ENCODE measurements at regions not wholly inside any gene's neighbourhood (a gene's known extent, or its start where the extent isn't known, plus 50 kb on each side); places are given as distances from the start of the nearest gene placed in this dataset.
A peak's percentile ranks its signal among the peaks of the same experiment; 100 is the strongest.

DNA sequence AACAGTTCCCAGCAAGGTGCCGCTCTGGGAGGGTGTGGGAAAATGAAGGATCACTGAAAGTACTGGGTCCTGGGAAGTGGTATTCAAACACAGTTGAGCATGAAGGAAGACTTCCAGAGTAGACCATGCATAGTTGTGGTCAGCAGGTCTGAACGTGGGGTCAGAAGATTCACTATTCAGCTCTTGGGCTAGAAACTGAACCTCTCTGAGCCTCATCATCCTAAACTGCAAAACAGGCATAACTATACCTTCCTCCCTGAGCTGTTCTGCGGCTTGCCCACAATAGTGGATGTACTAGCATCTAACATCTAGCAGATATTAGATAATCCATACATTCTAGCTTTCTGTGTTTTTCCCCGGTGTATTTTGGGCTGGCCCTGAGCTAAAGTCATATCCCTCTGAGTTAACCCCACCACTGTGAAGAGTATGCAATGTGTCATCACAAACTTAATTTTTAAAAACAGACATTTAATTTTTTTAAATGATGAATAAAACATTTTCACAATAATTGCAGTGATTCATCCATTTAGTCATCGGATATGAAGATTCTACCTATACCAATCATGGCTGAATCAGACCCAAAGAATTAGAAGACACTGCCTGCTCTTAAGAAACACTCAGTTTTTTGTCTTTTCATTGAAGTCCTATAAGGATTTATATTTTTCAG is 179.1 kb downstream of the BLID start:
- no peak for DNase-seq

DNA sequence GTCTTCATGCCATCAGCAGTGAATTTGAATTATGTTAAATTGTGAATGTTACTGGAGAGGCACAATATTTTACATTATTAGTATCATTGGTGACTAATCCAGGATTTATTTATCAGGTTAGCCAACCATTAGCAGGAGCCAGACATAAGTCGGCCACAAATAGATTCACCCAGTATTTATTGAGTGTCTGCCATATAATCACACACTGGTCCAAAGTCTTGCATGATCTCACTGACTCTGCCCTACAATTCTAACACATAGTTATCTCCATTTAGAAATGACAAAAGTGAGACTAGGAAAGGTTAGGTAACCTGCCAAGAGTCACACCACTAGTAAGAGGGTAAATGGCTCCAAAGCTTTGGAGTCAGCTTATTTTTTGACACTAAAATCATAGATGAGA is 179.6 kb downstream of the BLID start:
- DNase-seq = no peak

DNA sequence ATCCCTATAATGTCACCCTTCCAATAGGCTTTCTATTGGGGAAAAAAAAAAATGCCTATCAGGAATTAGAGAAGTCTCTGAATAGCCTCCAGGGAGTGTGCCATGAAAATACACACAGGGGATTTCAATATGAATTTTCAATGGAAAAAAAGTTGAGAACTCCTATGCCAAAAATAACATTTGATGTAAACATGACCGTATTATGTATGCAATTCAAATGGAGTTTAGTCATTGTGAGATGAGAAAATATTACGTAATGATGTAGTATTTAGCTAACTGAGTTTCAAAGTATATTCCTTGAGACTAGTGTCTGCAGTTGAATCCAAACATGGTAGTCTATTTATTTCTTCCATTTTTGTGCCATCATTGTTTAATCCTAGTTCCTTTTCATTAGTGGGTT is 182.3 kb downstream of the BLID start:
- DNase-seq = no peak

DNA sequence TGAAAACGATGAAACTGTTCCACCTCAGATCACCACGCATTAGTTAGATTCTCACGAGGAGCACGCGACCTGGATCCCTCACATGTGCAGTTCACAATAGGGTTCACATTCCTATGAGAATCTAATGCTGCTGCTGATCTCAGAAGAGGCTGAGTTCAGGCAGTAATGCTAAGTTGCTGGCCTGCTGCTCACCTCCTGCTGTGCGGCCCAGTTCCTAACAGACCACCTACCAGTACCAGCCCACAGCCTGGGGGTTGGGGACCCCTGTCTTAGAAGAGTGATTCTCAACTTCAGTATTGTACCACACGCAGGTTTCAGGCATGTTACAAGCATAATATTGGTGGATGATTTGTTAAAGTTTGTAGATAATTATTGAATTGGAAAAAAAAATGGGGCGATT is 182.7 kb downstream of the BLID start:
- no peak for DNase-seq

DNA sequence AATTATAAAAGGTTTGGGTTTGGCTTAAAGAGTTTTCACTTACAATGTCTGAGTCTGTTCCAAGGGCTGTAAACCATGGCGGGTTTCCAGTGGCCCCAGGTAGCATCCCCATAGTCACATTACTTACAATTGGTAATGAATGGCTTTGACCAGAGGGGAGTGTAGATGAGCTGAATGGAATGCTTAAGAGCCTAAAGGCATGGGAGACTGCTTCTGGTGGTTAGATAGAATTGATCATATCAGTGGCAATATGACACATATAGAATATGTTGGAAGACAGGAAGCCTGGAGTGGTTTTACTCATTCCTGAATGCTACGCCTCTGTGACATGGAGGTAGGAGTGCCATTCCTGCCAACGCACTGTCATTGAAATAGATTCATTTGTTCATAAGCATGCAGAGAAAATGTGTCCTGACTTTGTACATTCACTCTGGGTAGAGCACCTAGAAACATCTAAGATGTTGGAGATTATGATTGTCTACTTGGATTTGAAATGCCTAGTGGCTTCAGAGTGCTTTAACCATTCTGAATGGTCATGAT is 183.3 kb downstream of the BLID start:
- no peak for DNase-seq

DNA sequence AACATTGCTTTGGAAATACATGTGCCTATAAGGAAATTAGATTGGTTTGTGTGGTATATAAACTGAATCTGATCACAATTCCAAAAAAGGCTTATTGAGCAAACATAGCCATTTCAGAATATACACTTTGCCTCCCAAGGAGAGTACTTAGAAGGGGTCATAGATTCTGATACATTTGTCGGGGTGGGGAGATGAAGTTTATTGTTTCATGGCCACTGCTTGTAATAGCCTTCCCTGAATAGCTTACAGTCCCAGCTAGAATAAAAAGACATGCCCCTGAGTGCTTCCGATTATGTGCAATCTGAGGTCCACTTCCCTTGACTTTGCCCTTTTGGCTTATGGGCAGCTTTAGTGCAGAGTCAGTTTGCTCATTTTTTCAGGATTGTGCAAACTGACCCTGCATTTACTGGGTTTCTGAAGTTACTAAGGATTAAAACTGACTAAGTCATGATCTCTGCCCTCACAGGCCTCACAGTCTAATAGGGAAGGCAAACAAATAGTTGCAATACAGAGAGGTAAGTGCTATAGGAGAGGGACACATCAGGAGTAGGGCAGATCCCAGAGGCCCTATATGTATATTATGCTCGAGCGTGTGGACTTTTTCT is 184.2 kb downstream of the BLID start:
- DNase-seq = no peak

DNA sequence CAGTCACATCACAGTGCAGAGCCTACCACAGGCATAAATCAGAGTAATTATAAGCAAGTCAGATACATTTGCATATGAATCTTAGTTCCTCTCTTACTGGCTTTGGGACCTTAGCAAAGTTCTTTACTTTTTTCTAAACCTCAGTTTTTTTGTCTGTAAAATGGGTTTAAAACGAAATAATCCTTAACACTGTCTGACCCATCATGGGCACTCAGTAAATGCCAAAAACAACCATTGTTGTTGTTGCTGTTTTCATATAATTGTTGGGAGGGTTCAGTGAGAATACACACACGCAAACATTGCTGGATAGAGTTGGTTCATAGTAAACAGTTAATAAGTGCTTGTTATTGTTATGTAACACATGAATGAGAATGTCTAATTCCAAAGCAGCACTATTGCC is 184.9 kb downstream of the BLID start:
- no peak for DNase-seq

DNA sequence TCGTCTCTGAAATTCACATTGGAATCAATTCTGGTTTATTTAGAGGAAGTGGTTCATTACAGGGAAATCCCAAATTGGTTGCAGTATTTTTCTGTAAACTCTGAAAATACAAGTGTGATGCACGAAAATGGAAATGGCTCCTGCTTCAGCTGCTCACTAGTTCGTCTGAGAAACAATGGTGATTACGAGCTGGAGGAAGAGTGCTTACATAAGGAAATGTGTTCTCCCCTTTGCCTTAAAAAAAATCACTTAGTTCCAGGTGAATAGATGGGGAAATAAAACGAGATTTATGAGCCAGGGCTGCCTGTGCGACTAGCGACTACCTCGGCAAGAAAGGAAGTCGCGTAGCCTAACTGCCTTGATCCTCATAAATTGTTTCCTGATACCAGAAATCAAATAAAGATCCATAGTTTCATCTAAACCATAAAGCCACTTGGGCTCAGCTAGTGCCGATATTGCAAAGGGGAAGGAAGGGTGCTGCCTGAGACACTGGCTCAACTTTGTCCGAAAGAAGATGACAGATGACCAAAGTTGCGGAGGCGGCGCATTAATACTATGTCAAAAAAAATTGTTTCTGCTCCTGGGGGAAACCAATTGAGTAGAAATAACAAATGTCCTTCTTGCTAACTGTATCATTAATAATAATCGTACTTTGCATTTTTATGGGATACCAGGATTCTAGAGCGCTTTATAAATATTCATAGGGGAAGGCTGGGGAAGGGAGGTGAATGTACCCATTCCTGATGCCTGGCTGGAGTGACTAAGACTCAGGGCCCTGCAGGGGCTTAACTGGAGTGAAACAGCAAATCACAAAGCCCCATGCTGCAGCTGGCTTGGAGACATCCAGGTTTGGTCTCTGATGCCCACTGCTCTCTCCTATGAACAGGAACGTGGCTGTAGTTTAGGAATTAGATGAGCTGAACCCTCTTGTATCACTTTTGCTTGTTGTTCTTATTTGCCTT is 185.7 kb downstream of the BLID start:
- DNase-seq = no peak

DNA sequence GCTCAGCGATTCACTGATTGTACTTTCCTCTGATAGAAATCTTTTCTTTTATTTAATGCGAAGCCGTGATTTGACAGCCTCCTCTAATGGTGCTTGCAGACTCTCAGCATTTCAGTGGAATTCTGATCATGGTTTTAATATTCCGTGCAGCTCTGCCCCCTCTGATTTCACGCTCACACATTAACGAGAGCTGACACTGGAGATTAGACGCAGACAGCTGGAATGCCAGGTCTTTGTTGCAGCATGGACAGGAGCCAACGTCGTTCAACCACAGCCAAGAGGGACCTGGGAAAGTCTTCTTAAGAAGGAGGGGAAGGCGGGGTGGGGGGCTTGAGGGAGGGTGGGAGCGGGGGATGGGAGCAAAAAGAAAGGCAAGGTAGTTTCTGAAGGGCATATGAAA is 186.4 kb downstream of the BLID start:
- no peak for DNase-seq

DNA sequence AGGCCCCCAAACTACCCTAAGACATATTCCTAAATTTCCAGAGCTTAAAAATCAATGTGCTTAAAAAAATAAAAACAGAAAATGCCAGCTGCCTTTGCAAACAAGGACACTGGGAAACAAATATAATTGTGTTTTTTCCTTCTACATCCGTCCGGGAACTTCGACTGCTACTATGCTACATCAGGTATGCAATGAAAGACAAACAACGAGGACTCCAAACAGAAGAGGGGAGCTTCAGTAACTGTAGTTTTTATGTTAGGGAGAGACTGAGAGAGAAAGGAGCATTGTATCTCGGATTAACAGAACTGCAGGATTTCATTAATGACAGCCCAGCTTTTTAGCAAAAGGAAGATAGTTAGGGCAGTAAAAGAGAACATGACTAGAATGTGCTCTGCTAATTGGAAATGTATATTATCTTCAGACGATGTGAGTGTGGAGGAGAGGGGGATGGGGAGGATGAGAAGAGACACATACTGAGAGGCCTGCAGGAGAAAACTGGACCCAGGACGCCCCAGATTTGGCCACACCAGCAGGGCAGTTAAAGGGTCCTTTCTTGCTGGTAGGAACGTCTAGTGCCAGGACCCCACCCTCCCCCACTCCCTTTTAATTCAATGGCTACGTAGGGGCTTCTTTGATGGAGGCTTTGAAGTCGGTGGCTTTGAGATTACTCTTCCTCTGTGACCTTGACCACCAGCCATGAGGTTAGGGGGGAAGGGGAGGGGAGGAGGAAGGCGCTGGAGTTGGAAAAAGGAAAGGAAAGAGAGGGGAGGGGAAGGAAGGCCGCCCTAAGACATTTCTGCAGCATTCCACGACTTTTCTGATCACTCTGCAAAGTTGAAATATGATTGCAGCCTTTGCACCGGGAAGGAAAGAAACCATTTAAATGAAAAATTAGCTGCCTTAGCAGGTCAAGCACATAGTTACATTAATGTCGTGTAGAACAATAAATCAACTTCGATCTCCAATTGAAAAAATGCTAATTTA is 187.1 kb downstream of the BLID start:
- no peak for DNase-seq

DNA sequence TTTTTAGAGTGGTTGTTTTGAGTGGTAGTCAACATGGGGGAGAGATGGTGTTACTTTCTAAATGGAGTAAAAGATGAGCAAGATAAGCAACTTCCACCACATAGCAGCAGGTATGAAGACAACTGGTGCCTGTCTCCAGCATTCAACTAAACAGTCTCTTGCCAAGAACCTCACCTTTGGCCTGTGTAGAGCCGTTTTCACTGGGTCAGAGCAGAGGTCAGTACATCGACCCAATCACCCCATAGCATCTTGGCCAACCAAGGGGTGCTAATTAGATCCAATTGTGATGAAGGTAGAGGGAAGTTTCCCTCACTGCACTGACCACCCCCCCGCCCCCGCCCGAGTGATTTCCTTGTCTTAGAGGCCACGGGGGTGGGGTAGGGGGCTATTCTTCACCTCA is 188.2 kb downstream of the BLID start:
- DNase-seq = no peak

DNA sequence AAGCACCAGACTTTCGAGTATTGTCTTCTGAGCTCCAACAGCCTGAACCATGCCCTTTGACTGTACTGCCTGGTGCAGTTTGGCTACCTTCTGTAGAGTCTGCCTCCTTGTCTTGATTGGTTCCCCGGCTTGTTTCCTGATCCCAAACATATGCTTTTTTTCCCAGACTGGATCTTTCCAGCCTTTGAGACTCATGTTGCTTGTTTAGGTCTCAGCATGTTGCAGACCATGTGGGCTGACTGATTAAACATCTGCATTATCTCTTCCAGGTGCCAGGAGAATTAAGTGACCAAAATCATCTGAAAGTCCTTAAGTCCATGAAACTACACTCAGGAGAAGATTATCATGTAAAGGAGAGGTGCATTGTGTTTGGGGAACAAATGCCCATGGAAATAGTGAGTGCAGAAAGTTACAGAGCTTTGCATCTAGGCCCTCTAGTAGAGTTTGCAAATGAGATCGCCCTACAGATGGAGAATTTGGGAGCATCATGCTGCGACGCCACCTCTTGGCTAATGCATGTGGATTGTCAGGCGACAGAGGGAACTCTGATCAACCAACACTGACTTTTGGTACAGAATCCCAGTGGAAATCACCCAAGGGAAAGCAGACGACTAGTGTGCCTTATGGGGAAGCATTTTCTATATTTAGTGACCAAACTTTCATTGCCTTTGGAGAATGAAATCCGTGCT is 188.8 kb downstream of the BLID start:
- DNase-seq = no peak

DNA sequence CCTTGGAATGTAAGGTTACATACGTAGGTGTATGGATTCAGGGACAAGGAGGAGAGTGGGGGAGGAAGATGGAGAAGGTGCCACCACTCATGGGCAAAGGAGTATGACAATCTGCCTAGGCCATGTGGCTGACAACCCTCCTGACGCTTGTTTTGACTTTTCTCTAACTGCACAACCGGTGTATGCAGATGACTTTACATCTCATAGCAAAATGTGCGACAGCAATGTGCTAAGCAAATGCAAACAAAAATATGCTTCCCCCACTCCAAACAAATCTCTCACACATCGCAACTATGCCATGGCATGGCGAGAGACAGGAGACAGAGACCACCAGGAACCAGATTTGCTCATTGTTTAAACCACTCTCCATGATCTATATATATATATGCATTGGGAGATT is 191.8 kb downstream of the BLID start:
- DNase-seq = no peak

DNA sequence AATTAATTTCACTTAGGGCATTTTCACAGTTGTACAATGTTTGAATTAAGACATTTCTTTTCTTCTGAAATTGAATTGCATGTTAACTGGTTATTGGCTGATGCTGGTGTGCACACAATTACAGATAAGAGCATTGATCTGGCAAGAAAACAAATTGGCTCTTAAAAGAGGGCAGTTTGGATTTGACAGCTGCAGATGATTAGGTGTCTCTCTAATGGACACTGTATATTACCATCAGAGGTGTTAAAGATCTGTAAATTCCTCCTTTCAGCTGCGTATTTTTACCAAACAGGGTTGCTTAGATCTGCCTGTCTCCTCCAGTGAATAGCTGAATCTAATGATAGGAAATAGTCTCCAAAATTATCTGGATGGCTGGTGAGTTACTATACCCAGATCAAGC is 198.5 kb downstream of the BLID start:
- no peak for DNase-seq

DNA sequence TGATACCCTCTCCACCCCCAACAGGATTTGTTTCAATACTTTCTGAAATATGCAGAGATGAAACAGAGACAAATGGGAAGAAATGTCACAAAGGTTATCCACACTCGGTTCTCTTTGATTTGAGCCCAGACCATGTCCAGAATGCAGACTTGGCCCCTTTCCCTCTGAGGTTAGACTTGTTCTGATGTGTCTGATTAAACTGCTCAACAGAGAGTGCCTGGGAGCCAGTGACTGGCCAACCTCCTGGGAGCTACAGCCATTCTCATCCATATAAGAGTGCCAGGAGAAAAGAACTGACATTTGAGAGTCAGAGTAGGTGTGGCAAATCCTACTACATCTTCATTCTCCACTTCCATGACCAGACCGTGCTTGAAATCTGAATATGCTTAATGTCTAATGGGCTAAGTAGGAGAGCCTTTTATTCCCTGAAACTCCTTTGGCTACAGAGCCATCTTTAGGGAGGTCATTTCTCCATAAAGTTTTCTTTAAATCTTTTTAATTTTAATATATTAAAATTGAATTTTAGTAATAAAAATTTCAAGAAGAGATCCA is 201.4 kb downstream of the BLID start:
- DNase-seq = no peak

DNA sequence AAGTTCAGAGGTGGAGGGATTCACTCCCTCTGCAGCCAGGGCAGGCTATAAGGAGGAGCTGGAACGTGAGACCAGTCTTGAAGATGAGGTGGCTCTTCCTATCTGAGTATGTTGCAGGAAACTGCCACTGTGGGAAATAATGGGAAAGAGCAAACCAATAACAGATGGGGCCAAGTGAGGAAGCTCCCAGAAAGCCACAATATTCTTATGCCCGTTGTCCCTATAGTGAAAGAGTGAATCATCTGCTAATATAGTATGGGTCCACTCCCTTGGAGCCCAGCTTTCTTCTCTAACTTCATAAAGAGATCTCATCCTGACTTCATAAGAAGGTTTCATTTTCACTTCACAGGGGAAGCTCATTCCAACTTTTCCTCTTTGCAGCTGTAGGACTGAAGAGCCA is 206.4 kb downstream of the BLID start:
- no peak for DNase-seq

DNA sequence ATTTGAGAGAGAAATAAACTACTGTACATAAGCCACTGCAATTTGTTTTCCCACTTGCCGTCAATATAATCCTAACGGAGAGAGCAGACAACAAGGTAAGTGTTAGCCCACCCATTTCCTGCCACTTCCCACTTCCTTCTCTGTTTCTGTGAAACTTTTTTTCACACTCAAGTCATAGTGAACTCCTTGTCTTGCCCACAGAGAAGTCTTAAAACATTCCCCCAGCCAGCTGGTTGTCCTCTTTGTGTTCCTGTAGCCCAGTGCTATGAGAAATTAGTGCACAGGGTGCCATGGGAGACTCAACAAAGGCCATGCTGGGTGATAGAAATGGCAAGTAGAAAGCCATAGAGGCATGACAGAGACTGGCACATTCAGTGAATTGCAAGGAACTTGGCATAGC is 208.6 kb downstream of the BLID start:
- no peak for DNase-seq

DNA sequence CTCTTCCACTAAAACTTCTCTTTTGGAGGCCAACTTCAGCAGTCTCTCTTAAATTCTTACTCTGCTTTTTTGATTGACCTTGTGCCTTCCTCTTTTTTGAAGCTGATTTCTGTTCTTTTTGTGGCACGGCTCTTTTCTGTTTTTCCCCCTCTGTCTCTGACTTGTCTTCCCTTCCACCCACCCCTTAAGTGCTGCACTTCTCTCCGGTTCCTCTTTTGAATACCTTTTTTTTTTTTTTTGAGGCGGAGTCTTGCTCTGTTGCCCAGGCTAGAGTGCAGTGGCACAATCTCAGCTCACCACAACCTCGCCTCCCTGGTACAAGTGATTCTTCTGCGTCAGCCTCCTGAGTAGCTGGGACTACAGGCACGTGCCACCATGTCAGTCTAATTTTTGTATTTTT is 211.9 kb downstream of the BLID start:
- peak; percentile 31 for DNase-seq

DNA sequence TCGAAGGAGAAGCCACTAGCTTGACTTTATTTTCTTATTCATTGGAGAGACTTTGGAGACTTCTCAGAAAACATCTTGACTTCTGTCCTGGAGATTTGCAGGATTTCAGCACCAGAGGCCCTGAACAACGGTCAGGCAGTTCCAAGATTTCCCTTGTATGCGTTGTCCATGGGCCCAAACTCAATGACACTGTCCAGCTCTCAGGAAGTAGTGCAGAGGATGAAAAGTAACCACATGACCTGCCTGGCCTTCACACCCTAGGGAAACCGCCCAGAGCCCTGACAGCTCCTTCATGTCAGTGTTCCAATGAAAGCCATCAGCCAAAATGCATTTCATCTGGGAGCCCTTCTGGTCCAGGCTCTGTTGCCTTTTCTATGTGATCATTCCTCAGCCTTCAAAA is 214.1 kb downstream of the BLID start:
- DNase-seq = no peak

DNA sequence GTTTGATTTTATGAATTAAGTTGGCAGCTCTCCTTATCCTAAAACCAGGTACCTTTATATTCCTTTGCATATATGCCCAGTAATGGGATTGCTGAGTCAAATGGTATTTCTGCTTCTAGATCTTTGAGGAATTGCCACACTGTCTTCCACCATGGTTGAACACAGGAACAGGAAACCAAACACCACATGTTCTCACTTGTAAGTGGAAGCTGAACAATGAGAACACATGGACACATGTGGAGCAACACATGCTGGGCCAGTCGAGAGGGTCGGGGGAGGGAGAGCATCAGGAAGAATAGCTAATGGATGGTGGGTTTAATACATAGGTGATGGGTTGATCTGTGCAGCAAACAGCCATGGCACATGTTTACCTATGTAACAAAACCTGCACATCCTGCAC is 214.6 kb downstream of the BLID start:
- DNase-seq = peak; percentile 3

DNA sequence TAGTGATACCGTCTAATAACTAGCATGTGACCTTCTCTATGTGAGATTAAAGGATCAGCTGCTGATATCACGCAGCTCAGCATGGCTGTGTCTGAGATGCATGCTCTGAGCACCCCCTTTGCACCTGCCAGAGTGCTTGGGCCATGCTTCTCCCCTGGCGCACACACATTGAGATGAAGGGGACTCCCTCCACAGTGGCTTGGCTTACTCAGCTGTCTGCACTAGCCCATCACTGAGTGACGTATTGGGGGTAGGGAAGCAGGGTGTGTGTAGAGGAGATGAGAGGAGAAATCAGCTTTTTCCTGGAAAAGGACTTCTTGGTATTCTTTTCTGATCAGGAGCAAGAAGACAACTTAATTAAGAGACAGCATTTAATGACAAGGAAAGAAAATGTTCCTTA is 216.5 kb downstream of the BLID start:
- no peak for DNase-seq

DNA sequence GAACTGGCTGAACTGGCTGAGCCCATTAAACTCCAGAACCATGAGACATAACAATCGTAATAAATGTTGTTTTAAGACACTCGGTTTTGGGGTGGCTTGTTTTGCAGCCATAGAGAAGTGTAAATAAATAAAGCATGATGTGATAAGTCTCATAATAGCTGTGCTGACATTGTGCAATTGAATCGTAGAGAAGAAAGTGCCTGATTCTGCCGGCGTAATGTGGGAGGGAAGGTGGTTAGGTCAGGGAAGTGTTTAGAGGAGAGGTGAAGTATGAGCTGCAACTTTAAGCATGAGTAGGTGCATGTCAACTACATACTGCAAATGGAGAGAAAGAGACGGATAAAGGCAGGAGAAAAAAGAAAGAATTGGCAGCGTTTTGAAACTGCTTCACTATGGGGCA is 217.1 kb downstream of the BLID start:
- no peak for DNase-seq
